ENCODE measurements at regions not wholly inside any gene's neighbourhood (a gene's known extent, or its start where the extent isn't known, plus 50 kb on each side); places are given as distances from the start of the nearest gene placed in this dataset.

DNA sequence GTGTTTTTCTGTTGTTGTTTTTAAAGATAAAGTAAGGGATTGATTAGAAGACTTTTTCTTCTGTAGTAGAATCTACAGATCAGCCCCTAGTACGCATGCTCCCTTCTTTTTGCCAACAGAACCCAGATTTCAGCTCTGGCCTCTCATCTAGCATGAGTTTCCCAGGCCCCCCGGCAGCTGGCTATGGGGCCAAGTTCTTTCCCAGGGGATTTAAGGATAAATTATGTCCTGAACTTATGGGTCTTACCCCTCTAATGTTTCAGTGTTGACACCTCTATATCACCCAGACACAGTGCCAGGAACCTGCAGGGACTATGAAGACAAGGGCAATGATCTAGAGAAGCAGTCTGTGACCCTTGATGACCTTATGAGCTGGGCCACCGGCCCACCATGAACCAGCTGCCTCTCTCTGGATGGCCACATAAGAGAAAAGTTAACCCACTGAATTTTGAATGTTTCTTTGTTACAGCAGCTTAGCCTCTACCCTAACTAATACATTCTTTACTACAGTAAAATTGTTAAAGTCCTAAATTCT is 150.5 kb downstream of the UNC5CL start:
- ChIA-PET CTCF (no interaction called here), POLR2A (ENCODE audit: low non-redundant PET) (no interaction called here)
- no peak for DNase-seq (ENCODE audit: low spot score)
- TF ChIP-seq, protein P1, sequence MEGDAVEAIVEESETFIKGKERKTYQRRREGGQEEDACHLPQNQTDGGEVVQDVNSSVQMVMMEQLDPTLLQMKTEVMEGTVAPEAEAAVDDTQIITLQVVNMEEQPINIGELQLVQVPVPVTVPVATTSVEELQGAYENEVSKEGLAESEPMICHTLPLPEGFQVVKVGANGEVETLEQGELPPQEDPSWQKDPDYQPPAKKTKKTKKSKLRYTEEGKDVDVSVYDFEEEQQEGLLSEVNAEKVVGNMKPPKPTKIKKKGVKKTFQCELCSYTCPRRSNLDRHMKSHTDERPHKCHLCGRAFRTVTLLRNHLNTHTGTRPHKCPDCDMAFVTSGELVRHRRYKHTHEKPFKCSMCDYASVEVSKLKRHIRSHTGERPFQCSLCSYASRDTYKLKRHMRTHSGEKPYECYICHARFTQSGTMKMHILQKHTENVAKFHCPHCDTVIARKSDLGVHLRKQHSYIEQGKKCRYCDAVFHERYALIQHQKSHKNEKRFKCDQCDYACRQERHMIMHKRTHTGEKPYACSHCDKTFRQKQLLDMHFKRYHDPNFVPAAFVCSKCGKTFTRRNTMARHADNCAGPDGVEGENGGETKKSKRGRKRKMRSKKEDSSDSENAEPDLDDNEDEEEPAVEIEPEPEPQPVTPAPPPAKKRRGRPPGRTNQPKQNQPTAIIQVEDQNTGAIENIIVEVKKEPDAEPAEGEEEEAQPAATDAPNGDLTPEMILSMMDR (conservative IDR thresholded peaks at IDR 0.05; ENCODE audit: low read depth), result no peak
- H3K27ac ChIP-seq, result no peak overlapping the region

DNA sequence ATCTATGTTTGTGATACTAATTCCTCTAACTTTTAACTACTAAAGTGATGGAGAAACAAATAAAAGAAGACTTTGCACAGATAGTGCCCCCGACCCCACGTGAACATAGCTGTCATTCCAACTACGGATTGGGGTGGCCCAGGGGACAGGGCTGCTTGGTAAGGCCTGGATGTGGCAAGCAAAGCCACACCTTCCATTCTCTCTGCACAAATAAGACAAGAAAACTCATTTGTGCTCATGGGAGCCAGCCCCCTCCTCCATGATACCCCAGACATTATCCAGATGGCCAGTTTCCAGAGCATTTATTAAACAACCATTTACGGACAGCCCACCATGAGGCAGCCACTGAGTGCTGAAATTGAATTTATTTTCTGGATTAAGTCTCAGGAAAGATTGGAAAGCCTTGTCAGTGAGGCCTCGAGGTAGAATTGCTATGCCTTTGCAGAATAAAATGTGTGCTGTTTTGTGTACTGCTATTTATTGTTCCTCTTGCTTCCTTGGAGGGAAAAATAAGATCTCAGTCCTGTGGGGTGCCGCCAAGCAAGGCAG is 151.2 kb downstream of the UNC5CL start:
- POLR2A ChIA-PET (ENCODE audit: low non-redundant PET), result interaction anchor here (0.7 kb wide), 1 partner anchor 111 kb away, joined by 3 read pairs; no protein-coding TSS in a partner anchor
- TF ChIP-seq, protein P1 (conservative IDR thresholded peaks at IDR 0.05; ENCODE audit: low read depth), result no peak
- DNase-seq (ENCODE audit: low spot score), result no peak
- CTCF ChIA-PET, result interaction anchor here (0.6 kb wide), 1 partner anchor 11 kb away, joined by 3 read pairs; no protein-coding TSS in a partner anchor
- H3K27ac ChIP-seq, result no peak overlapping the region

DNA sequence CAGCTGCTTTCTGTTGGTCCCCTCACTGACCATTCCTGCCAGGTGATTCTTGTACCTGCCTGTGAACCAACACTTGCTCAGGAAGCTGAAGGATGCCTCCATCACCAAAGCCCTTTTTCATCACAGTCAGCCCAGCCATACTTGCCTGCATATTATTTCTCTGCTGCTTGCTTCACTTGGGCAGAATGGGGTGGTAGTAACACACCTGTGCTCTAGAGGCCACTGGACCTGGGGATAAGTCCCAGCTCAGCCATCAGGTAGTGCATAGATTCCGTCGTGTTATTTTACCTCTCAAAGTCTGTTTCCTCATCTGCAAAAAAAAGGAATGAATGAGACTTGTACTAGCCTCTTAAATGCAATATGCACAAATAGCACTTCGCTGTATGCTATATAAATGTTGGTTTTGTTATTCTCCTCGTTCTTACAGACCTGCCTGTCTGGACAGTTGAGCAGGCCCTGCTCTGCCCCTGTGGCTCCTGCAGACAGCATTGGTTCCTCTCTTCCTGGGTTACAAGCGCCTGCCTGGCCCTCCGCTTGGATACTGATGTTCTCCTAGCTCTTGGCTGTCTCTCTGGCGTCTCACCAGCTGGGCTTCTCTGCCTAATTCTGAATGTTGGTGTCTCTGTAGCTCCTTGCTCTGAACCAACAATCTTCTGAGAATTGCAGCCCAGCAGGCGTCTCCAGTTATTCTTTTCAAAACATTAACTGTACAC is 151.8 kb downstream of the UNC5CL start:
- DNase-seq (ENCODE audit: low spot score), result no peak
- no peak overlapping the region for H3K27ac ChIP-seq
- ChIA-PET POLR2A (ENCODE audit: low non-redundant PET) (interaction anchor here (0.7 kb wide), 1 partner anchor 112 kb away, joined by 3 read pairs; no protein-coding TSS in a partner anchor), CTCF (interaction anchor here (0.5 to 0.6 kb wide), 2 partner anchors 11 to 1186 kb away, joined by 3 read pairs; no protein-coding TSS in a partner anchor)
- TF ChIP-seq, protein P1 (conservative IDR thresholded peaks at IDR 0.05; ENCODE audit: low read depth), result no peak

DNA sequence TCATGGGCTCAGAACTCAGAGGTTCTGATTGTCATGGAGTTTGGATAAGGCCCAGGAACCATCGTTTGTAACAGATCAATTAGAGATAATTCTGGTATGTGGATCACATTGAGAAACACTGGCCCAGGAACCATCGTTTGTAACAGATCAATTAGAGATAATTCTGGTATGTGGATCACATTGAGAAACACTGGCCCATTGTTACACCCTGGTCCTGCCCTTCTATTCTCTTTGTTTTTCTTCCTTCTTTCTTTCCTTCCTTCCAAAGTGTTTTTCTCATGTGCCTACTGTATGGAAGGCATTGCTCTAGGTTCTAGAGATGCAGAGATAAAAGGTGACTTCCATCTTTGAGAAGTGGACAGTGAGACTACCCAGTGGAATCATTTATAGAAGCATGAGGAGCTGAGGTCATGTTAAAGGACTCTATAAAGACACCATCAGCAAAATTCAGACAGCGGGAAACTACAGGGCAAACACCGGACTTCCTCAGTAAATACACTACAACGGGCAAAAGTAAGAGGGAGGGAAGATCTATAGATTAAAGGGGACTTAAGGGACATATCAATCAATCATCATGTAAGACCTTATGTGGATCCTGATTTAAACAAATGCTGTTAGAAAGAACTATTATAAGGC is 153.8 kb downstream of the UNC5CL start:
- H3K27ac ChIP-seq, result no peak overlapping the region
- TF ChIP-seq, protein P1 (conservative IDR thresholded peaks at IDR 0.05; ENCODE audit: low read depth), result no peak
- ChIA-PET POLR2A (ENCODE audit: low non-redundant PET) (no interaction called here), CTCF (no interaction called here)
- DNase-seq (ENCODE audit: low spot score), result no peak

DNA sequence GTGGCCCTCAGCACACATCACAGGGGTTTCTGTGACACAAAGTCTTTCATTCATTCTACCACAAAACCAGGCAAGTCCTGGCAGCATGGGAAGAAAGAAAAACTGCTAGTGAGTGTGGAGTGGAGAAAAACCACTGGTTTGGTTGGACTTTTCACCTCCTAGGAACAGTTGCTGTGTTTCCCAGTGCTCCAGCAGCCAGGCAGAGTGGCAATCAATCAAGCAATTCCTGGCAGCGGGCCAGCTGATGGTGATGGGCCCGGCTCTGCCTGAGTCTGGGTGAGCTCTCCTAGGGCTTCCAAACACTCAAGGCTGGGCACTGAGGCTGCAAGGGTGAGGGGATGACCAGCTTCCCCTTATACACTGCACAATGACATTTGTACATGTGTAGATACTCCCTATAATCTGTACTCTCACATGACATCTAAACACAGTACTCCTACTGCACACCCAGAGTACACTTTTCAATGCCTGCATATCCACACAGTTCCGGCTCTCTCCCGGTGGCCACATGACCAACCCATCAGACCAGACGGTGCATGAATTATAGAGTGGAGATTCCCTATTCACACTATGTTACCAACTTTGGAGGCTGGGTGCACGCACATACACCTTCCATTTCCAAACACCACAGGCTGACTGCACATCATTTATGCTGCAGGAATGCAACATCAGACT is 156.6 kb downstream of the UNC5CL start:
- CTCF ChIA-PET, result interaction anchor here (1.1 kb wide), 1 partner anchor 12 kb away, joined by 3 read pairs; no protein-coding TSS in a partner anchor
- no peak overlapping the region for H3K27ac ChIP-seq
- POLR2A ChIA-PET (ENCODE audit: low non-redundant PET), result no interaction called here
- DNase-seq (ENCODE audit: low spot score), result no peak
- TF ChIP-seq, protein P1 (conservative IDR thresholded peaks at IDR 0.05; ENCODE audit: low read depth), result no peak

DNA sequence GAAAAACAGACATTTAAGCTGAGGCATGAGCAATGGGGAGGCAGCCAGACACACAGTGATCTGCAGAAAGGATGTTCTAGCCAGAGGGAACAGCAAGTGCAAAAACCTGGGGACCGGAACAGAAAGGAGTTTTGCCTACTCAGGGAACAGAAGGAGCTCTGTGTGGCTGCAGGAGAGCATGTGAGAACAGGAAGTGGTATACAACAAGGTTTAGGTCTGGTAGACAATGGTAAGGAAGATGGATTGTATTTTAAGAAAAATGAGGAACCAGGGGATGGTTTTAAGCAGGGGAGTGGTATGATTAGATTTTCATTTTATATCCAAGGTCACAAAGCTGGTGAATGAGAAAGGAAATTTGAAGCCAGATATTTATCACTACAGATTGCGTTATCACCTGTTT is 157.5 kb downstream of the UNC5CL start:
- TF ChIP-seq, protein P1 (conservative IDR thresholded peaks at IDR 0.05; ENCODE audit: low read depth), result no peak
- no peak overlapping the region for H3K27ac ChIP-seq
- ChIA-PET POLR2A (ENCODE audit: low non-redundant PET) (no interaction called here), CTCF (interaction anchor here (0.6 to 1.1 kb wide), 3 partner anchors 13 to 32 kb away, joined by 3 to 5 read pairs (median 4); no protein-coding TSS in a partner anchor)
- no peak for DNase-seq (ENCODE audit: low spot score)
